IPS-NIHi7 (cell line): ENCODE measurements at regions not wholly inside any gene's neighbourhood (a gene's known extent, or its start where the extent isn't known, plus 50 kb on each side); places are given as distances from the start of the nearest gene placed in this dataset.

Source experiments
- DNase-seq: peaks from one replicate; pipeline ENCODE4 v3.0.0; 2012; ENCODE audit warnings: mixed read lengths; ENCODE audit errors: extremely low spot score

GRCh38 chr2:53111406-53111805 is 656.2 kb upstream of the CHAC2 start:
- DNase-seq: no peak

GRCh38 chr2:53111004-53111403 is 656.6 kb upstream of the CHAC2 start:
- no peak for DNase-seq

- DNase-seq: no peak
Observed at GRCh38 chr2:53108246-53108645, 659.4 kb upstream of the CHAC2 start.

GRCh38 chr2:53104263-53104662 is 663.3 kb upstream of the CHAC2 start:
- peak; percentile 10 for DNase-seq

- DNase-seq: no peak
Observed at GRCh38 chr2:53103679-53104078, 663.9 kb upstream of the CHAC2 start.

GRCh38 chr2:53098696-53099078 is 668.9 kb upstream of the CHAC2 start:
- DNase-seq: no peak

GRCh38 chr2:53096351-53096750 is 671.3 kb upstream of the CHAC2 start:
- no peak for DNase-seq

GRCh38 chr2:53095664-53096063 is 671.9 kb upstream of the CHAC2 start:
- DNase-seq: no peak

- DNase-seq: no peak
Observed at GRCh38 chr2:53095227-53095626, 672.4 kb upstream of the CHAC2 start.

GRCh38 chr2:53093355-53093754 is 674.2 kb upstream of the CHAC2 start:
- no peak for DNase-seq

GRCh38 chr2:53091183-53091582 is 676.4 kb upstream of the CHAC2 start:
- no peak for DNase-seq

GRCh38 chr2:53087874-53088461 is 679.6 kb upstream of the CHAC2 start:
- no peak for DNase-seq

GRCh38 chr2:53087262-53087873 is 680.2 kb upstream of the CHAC2 start:
- DNase-seq: no peak

GRCh38 chr2:53077413-53077812 is 690.2 kb upstream of the CHAC2 start:
- no peak for DNase-seq

- DNase-seq: no peak
Observed at GRCh38 chr2:53075760-53076159, 691.8 kb upstream of the CHAC2 start.

GRCh38 chr2:53067533-53067932 is 700.1 kb upstream of the CHAC2 start:
- no peak for DNase-seq

- DNase-seq: no peak
Observed at GRCh38 chr2:53067056-53067455, 700.5 kb upstream of the CHAC2 start.

GRCh38 chr2:53064154-53064553 is 703.5 kb upstream of the CHAC2 start:
- DNase-seq: no peak

- peak; percentile 48 for DNase-seq
Observed at GRCh38 chr2:53058526-53058925, 709.1 kb upstream of the CHAC2 start.

GRCh38 chr2:53053937-53054336 is 713.7 kb upstream of the CHAC2 start:
- DNase-seq: no peak

- DNase-seq: no peak
Observed at GRCh38 chr2:53051157-53051556, 716.4 kb upstream of the CHAC2 start.

- no peak for DNase-seq
Observed at GRCh38 chr2:53040536-53041229, 726.9 kb upstream of the CHAC2 start.

GRCh38 chr2:53036196-53036595 is 731.4 kb upstream of the CHAC2 start:
- no peak for DNase-seq
